ENCODE measurements at regions not wholly inside any gene's neighbourhood (a gene's known extent, or its start where the extent isn't known, plus 50 kb on each side); places are given as distances from the start of the nearest gene placed in this dataset.

GRCh38 chr4:12879496-12879895 is 604.6 kb downstream of the RAB28 start:
- H3K9me3 Mint-ChIP-seq, result peaks cover 10% of the 10 kb centered on the region
- DNase-seq (no peak), ATAC-seq (no peak)
- H3K36me3 Mint-ChIP-seq (ENCODE audit: insufficient read depth), result no peaks in the 10 kb centered on the region
- no peaks in the 10 kb centered on the region for H3K4me1 Mint-ChIP-seq (ENCODE audit: low read depth)
- H3K4me3 Mint-ChIP-seq, result no peak overlapping the region
- H3K27me3 Mint-ChIP-seq (ENCODE audit: low read depth), result no peaks in the 10 kb centered on the region

- H3K4me3 Mint-ChIP-seq, result no peak overlapping the region
- DNase-seq, result no peak
- H3K4me1 Mint-ChIP-seq (ENCODE audit: low read depth), result no peaks in the 10 kb centered on the region
- H3K36me3 Mint-ChIP-seq (ENCODE audit: insufficient read depth), result no peaks in the 10 kb centered on the region
- no peaks in the 10 kb centered on the region for H3K27me3 Mint-ChIP-seq (ENCODE audit: low read depth)
- H3K9me3 Mint-ChIP-seq, result peaks cover 10% of the 10 kb centered on the region
- no peak for ATAC-seq
Measured at GRCh38 chr4:12875640-12876243, 608.4 kb downstream of the RAB28 start.

GRCh38 chr4:12873351-12873750 is 610.8 kb downstream of the RAB28 start:
- Mint-ChIP-seq H3K36me3 (ENCODE audit: insufficient read depth) (no peaks in the 10 kb centered on the region), H3K9me3 (peaks cover 18% of the 10 kb centered on the region), H3K4me1 (ENCODE audit: low read depth) (no peaks in the 10 kb centered on the region), H3K4me3 (no peak overlapping the region), H3K27me3 (ENCODE audit: low read depth) (no peaks in the 10 kb centered on the region)
- no peak for ATAC-seq
- no peak for DNase-seq

- H3K9me3 Mint-ChIP-seq, result peaks cover 3% of the 10 kb centered on the region
- no peaks in the 10 kb centered on the region for H3K4me1 Mint-ChIP-seq (ENCODE audit: low read depth)
- H3K36me3 Mint-ChIP-seq (ENCODE audit: insufficient read depth), result no peaks in the 10 kb centered on the region
- DNase-seq (no peak), ATAC-seq (no peak)
- no peaks in the 10 kb centered on the region for H3K27me3 Mint-ChIP-seq (ENCODE audit: low read depth)
- H3K4me3 Mint-ChIP-seq, result no peak overlapping the region
Measured at GRCh38 chr4:12861422-12861821, 622.7 kb downstream of the RAB28 start.

GRCh38 chr4:12852338-12853307 is 631.5 kb downstream of the RAB28 start:
- no peaks in the 10 kb centered on the region for H3K27me3 Mint-ChIP-seq (ENCODE audit: low read depth)
- H3K36me3 Mint-ChIP-seq (ENCODE audit: insufficient read depth), result no peaks in the 10 kb centered on the region
- H3K4me3 Mint-ChIP-seq, result no peak overlapping the region
- no peaks in the 10 kb centered on the region for H3K4me1 Mint-ChIP-seq (ENCODE audit: low read depth)
- DNase-seq (no peak), ATAC-seq (no peak)
- no peaks in the 10 kb centered on the region for H3K9me3 Mint-ChIP-seq

- no peak for DNase-seq
- Mint-ChIP-seq H3K4me3 (no peak overlapping the region), H3K9me3 (no peaks in the 10 kb centered on the region), H3K4me1 (ENCODE audit: low read depth) (no peaks in the 10 kb centered on the region), H3K36me3 (ENCODE audit: insufficient read depth) (no peaks in the 10 kb centered on the region), H3K27me3 (ENCODE audit: low read depth) (no peaks in the 10 kb centered on the region)
- ATAC-seq, result no peak
Measured at GRCh38 chr4:12846368-12846767, 637.8 kb downstream of the RAB28 start.

- H3K27me3 Mint-ChIP-seq (ENCODE audit: low read depth), result peaks cover 2% of the 10 kb centered on the region
- no peaks in the 10 kb centered on the region for H3K9me3 Mint-ChIP-seq
- H3K4me3 Mint-ChIP-seq, result no peak overlapping the region
- DNase-seq, result no peak
- no peaks in the 10 kb centered on the region for H3K36me3 Mint-ChIP-seq (ENCODE audit: insufficient read depth)
- no peak for ATAC-seq
- H3K4me1 Mint-ChIP-seq (ENCODE audit: low read depth), result no peaks in the 10 kb centered on the region
Measured at GRCh38 chr4:12844141-12844540, 640.0 kb downstream of the RAB28 start.

GRCh38 chr4:12827966-12828365 is 656.2 kb downstream of the RAB28 start:
- DNase-seq, result no peak
- no peaks in the 10 kb centered on the region for H3K9me3 Mint-ChIP-seq
- no peak for ATAC-seq
- no peaks in the 10 kb centered on the region for H3K4me1 Mint-ChIP-seq (ENCODE audit: low read depth)
- no peak overlapping the region for H3K4me3 Mint-ChIP-seq
- H3K36me3 Mint-ChIP-seq (ENCODE audit: insufficient read depth), result no peaks in the 10 kb centered on the region
- H3K27me3 Mint-ChIP-seq (ENCODE audit: low read depth), result no peaks in the 10 kb centered on the region

- H3K27me3 Mint-ChIP-seq (ENCODE audit: low read depth), result no peaks in the 10 kb centered on the region
Measured at GRCh38 chr4:12791536-12791935, 692.6 kb downstream of the RAB28 start.

GRCh38 chr4:12787261-12787660 is 696.9 kb downstream of the RAB28 start:
- Mint-ChIP-seq H3K27me3 (ENCODE audit: low read depth) (no peaks in the 10 kb centered on the region), H3K4me1 (ENCODE audit: low read depth) (no peaks in the 10 kb centered on the region), H3K9me3 (peaks cover 14% of the 10 kb centered on the region), H3K4me3 (no peak overlapping the region), H3K36me3 (ENCODE audit: insufficient read depth) (no peaks in the 10 kb centered on the region)
- no peak for DNase-seq
- ATAC-seq, result no peak

More at GRCh38 chr4:12791536-12791935, 692.6 kb downstream of the RAB28 start:
- ATAC-seq (no peak), DNase-seq (no peak)
- H3K36me3 Mint-ChIP-seq (ENCODE audit: insufficient read depth), result no peaks in the 10 kb centered on the region
- no peak overlapping the region for H3K4me3 Mint-ChIP-seq
- peaks cover 21% of the 10 kb centered on the region for H3K9me3 Mint-ChIP-seq
- no peaks in the 10 kb centered on the region for H3K4me1 Mint-ChIP-seq (ENCODE audit: low read depth)

- DNase-seq (no peak), ATAC-seq (no peak)
- Mint-ChIP-seq H3K4me1 (ENCODE audit: low read depth) (no peaks in the 10 kb centered on the region), H3K36me3 (ENCODE audit: insufficient read depth) (no peaks in the 10 kb centered on the region), H3K27me3 (ENCODE audit: low read depth) (no peaks in the 10 kb centered on the region), H3K9me3 (peaks cover 6% of the 10 kb centered on the region), H3K4me3 (no peak overlapping the region)
Measured at GRCh38 chr4:12778706-12779105, 705.4 kb downstream of the RAB28 start.

GRCh38 chr4:12778191-12778590 is 705.9 kb downstream of the RAB28 start:
- DNase-seq (no peak), ATAC-seq (no peak)
- Mint-ChIP-seq H3K36me3 (ENCODE audit: insufficient read depth) (no peaks in the 10 kb centered on the region), H3K9me3 (peaks cover 6% of the 10 kb centered on the region), H3K4me3 (no peak overlapping the region), H3K4me1 (ENCODE audit: low read depth) (no peaks in the 10 kb centered on the region), H3K27me3 (ENCODE audit: low read depth) (no peaks in the 10 kb centered on the region)

- Mint-ChIP-seq H3K4me1 (ENCODE audit: low read depth) (no peaks in the 10 kb centered on the region), H3K36me3 (ENCODE audit: insufficient read depth) (no peaks in the 10 kb centered on the region), H3K9me3 (no peaks in the 10 kb centered on the region), H3K27me3 (ENCODE audit: low read depth) (no peaks in the 10 kb centered on the region), H3K4me3 (no peak overlapping the region)
- no peak for ATAC-seq
- no peak for DNase-seq
Measured at GRCh38 chr4:12770351-12770750, 713.8 kb downstream of the RAB28 start.

- no peaks in the 10 kb centered on the region for H3K36me3 Mint-ChIP-seq (ENCODE audit: insufficient read depth)
- no peaks in the 10 kb centered on the region for H3K27me3 Mint-ChIP-seq (ENCODE audit: low read depth)
- no peaks in the 10 kb centered on the region for H3K4me1 Mint-ChIP-seq (ENCODE audit: low read depth)
- no peaks in the 10 kb centered on the region for H3K9me3 Mint-ChIP-seq
- DNase-seq (no peak), ATAC-seq (peak in 1 of 2 donors; percentile 18)
- H3K4me3 Mint-ChIP-seq, result no peak overlapping the region
Measured at GRCh38 chr4:12761694-12762093, 722.4 kb downstream of the RAB28 start.

- no peaks in the 10 kb centered on the region for H3K4me1 Mint-ChIP-seq (ENCODE audit: low read depth)
- H3K27me3 Mint-ChIP-seq (ENCODE audit: low read depth), result no peaks in the 10 kb centered on the region
- DNase-seq (no peak), ATAC-seq (no peak)
- no peaks in the 10 kb centered on the region for H3K36me3 Mint-ChIP-seq (ENCODE audit: insufficient read depth)
- no peak overlapping the region for H3K4me3 Mint-ChIP-seq
- H3K9me3 Mint-ChIP-seq, result peaks cover 7% of the 10 kb centered on the region
Measured at GRCh38 chr4:12747154-12747553, 737.0 kb downstream of the RAB28 start.
